ENCODE measurements at regions not wholly inside any gene's neighbourhood (a gene's known extent, or its start where the extent isn't known, plus 50 kb on each side); places are given as distances from the start of the nearest gene placed in this dataset.

- Mint-ChIP-seq H3K36me3 (ENCODE audit: insufficient read depth, unreplicated experiment) (no peaks in the 10 kb centered on the region), H3K4me1 (ENCODE audit: insufficient read depth, unreplicated experiment) (no peaks in the 10 kb centered on the region), H3K27me3 (ENCODE audit: insufficient read depth, unreplicated experiment) (no peaks in the 10 kb centered on the region), H3K4me3 (ENCODE audit: unreplicated experiment) (no peak overlapping the region), H3K27ac (ENCODE audit: low read depth, unreplicated experiment) (no peak overlapping the region), H3K9me3 (ENCODE audit: unreplicated experiment) (peaks cover 8% of the 10 kb centered on the region)
- no peak for TF ChIP-seq CTCF (IDR thresholded peaks at IDR 0.05; ENCODE audit: unreplicated experiment)
- ChIA-PET POLR2A (no interaction called here), CTCF (no interaction called here)
- intact Hi-C loops (cut with micrococcal nuclease) = no loop called here
- no TSS peak for BruUV-seq (replicated peaks)
- no peak for DNase-seq (ENCODE audit: unreplicated experiment)
Observed at GRCh38 chr2:145079641-145080040, 559.7 kb upstream of the ZEB2 start.

GRCh38 chr2:145078923-145079322 is 559.0 kb upstream of the ZEB2 start:
- POLR2A ChIA-PET = no interaction called here

GRCh38 chr2:145076085-145076484 is 556.2 kb upstream of the ZEB2 start:
- no TSS peak for BruUV-seq (replicated peaks)
- TF ChIP-seq CTCF (IDR thresholded peaks at IDR 0.05; ENCODE audit: unreplicated experiment) = no peak
- Mint-ChIP-seq H3K27ac (ENCODE audit: low read depth, unreplicated experiment) (no peak overlapping the region), H3K4me1 (ENCODE audit: insufficient read depth, unreplicated experiment) (no peaks in the 10 kb centered on the region), H3K27me3 (ENCODE audit: insufficient read depth, unreplicated experiment) (no peaks in the 10 kb centered on the region), H3K36me3 (ENCODE audit: insufficient read depth, unreplicated experiment) (no peaks in the 10 kb centered on the region), H3K9me3 (ENCODE audit: unreplicated experiment) (peaks cover 8% of the 10 kb centered on the region), H3K4me3 (ENCODE audit: unreplicated experiment) (no peak overlapping the region)
- CTCF ChIA-PET = no interaction called here
- intact Hi-C loops (cut with micrococcal nuclease) = no loop called here
- DNase-seq (ENCODE audit: unreplicated experiment) = no peak
- POLR2A ChIA-PET = interaction anchor here (0.5 to 0.7 kb wide), 2 partner anchors 21 to 805 kb away, joined by 3 read pairs; no protein-coding TSS in a partner anchor

More at GRCh38 chr2:145078923-145079322, 559.0 kb upstream of the ZEB2 start:
- Mint-ChIP-seq H3K4me3 (ENCODE audit: unreplicated experiment) (no peak overlapping the region), H3K4me1 (ENCODE audit: insufficient read depth, unreplicated experiment) (no peaks in the 10 kb centered on the region), H3K9me3 (ENCODE audit: unreplicated experiment) (peaks cover 8% of the 10 kb centered on the region), H3K27ac (ENCODE audit: low read depth, unreplicated experiment) (no peak overlapping the region), H3K27me3 (ENCODE audit: insufficient read depth, unreplicated experiment) (no peaks in the 10 kb centered on the region), H3K36me3 (ENCODE audit: insufficient read depth, unreplicated experiment) (no peaks in the 10 kb centered on the region)
- TF ChIP-seq CTCF (IDR thresholded peaks at IDR 0.05; ENCODE audit: unreplicated experiment) = no peak
- CTCF ChIA-PET = no interaction called here
- no peak for DNase-seq (ENCODE audit: unreplicated experiment)
- intact Hi-C loops (cut with micrococcal nuclease) = no loop called here
- no TSS peak for BruUV-seq (replicated peaks)

GRCh38 chr2:145075454-145076062 is 555.6 kb upstream of the ZEB2 start:
- Mint-ChIP-seq H3K27ac (ENCODE audit: low read depth, unreplicated experiment) (no peak overlapping the region), H3K36me3 (ENCODE audit: insufficient read depth, unreplicated experiment) (no peaks in the 10 kb centered on the region), H3K9me3 (ENCODE audit: unreplicated experiment) (peaks cover 8% of the 10 kb centered on the region), H3K4me3 (ENCODE audit: unreplicated experiment) (no peak overlapping the region), H3K27me3 (ENCODE audit: insufficient read depth, unreplicated experiment) (no peaks in the 10 kb centered on the region), H3K4me1 (ENCODE audit: insufficient read depth, unreplicated experiment) (no peaks in the 10 kb centered on the region)
- TF ChIP-seq CTCF (IDR thresholded peaks at IDR 0.05; ENCODE audit: unreplicated experiment) = no peak
- POLR2A ChIA-PET = interaction anchor here (0.7 kb wide), 1 partner anchor 20 kb away, joined by 3 read pairs; no protein-coding TSS in a partner anchor
- CTCF ChIA-PET = no interaction called here
- intact Hi-C loops (cut with micrococcal nuclease) = no loop called here
- no TSS peak for BruUV-seq (replicated peaks)
- DNase-seq (ENCODE audit: unreplicated experiment) = no peak

All from MCF 10A (cell line).